Osteocyte (in vitro differentiated cells): ENCODE measurements at regions not wholly inside any gene's neighbourhood (a gene's known extent, or its start where the extent isn't known, plus 50 kb on each side); places are given as distances from the start of the nearest gene placed in this dataset.

ENCODE experiments used
- DNase-seq: peaks from one replicate; pipeline ENCODE4 v3.0.0; 2021; ENCODE audit warnings: mixed read lengths; ENCODE audit not compliant: unreplicated experiment; ENCODE audit errors: extremely low spot score
- H3K27ac Mint-ChIP-seq: one replicate; pipeline ENCODE4 v1.8.0; 2021; ENCODE audit warnings: mild to moderate bottlenecking, mixed read lengths; ENCODE audit not compliant: unreplicated experiment
- H3K27me3 Mint-ChIP-seq: one replicate; pipeline ENCODE4 v1.8.0; 2021; ENCODE audit warnings: mixed read lengths; ENCODE audit not compliant: unreplicated experiment
- H3K36me3 Mint-ChIP-seq: one replicate; pipeline ENCODE4 v1.8.0; 2021; ENCODE audit warnings: mixed read lengths; ENCODE audit not compliant: unreplicated experiment
- H3K4me1 Mint-ChIP-seq: one replicate; pipeline ENCODE4 v1.8.0; 2021; ENCODE audit warnings: mixed read lengths; ENCODE audit not compliant: unreplicated experiment
- H3K4me3 Mint-ChIP-seq: one replicate; pipeline ENCODE4 v1.8.0; 2021; ENCODE audit warnings: mild to moderate bottlenecking, moderate library complexity, mixed read lengths; ENCODE audit not compliant: unreplicated experiment
- H3K9me3 Mint-ChIP-seq: one replicate; pipeline ENCODE4 v1.8.0; 2021; ENCODE audit warnings: mixed read lengths; ENCODE audit not compliant: unreplicated experiment
- CTCF ChIP-seq: fragments of 200-600 bp; sonication (generic); IDR thresholded peaks from 2 replicates; pipeline ENCODE4 v1.5.0; 2021; ENCODE audit warnings: antibody characterized with exemption, mild to moderate bottlenecking, moderate library complexity

GRCh38 chr3:168860592-168860991, 764.9 kb upstream of the GOLIM4 start:
- no peaks in the 10 kb centered on the region for H3K27me3 Mint-ChIP-seq
- no peak overlapping the region for H3K27ac Mint-ChIP-seq
- TF ChIP-seq CTCF = no peak
- H3K4me3 Mint-ChIP-seq = no peak overlapping the region
- DNase-seq = no peak
- peaks cover 14% of the 10 kb centered on the region for H3K9me3 Mint-ChIP-seq
- H3K36me3 Mint-ChIP-seq = no peaks in the 10 kb centered on the region
- H3K4me1 Mint-ChIP-seq = no peaks in the 10 kb centered on the region

DNA sequence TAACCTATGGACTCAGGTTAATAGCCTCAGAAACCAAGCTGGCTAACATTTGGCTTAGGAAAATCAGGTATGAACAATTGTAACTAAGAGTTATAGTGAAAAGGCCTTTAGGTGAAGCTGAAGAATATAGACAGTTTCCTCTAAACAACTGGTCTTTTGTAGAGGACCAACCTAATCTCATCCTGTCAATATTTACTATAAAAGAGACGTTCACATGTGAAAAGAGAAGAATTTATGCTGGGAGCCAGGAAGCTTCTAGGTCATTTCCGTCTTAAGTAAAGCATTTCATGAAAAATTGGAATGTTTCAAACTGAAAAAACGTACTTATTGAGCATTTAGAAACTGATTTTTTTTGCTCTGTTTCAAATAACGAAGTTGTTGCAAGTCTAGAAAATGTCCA, 764.3 kb upstream of the GOLIM4 start:
- Mint-ChIP-seq H3K27ac (no peak overlapping the region), H3K36me3 (no peaks in the 10 kb centered on the region), H3K4me3 (no peak overlapping the region), H3K9me3 (peaks cover 18% of the 10 kb centered on the region), H3K4me1 (no peaks in the 10 kb centered on the region), H3K27me3 (no peaks in the 10 kb centered on the region)
- DNase-seq = no peak
- no peak for TF ChIP-seq CTCF

GRCh38 chr3:168859574-168859973, 763.9 kb upstream of the GOLIM4 start:
- peaks cover 18% of the 10 kb centered on the region for H3K9me3 Mint-ChIP-seq
- no peaks in the 10 kb centered on the region for H3K36me3 Mint-ChIP-seq
- no peak for TF ChIP-seq CTCF
- DNase-seq = no peak
- H3K27ac Mint-ChIP-seq = no peak overlapping the region
- H3K27me3 Mint-ChIP-seq = no peaks in the 10 kb centered on the region
- H3K4me1 Mint-ChIP-seq = no peaks in the 10 kb centered on the region
- H3K4me3 Mint-ChIP-seq = no peak overlapping the region

- H3K4me1 Mint-ChIP-seq = no peaks in the 10 kb centered on the region
- H3K27me3 Mint-ChIP-seq = no peaks in the 10 kb centered on the region
- no peaks in the 10 kb centered on the region for H3K36me3 Mint-ChIP-seq
- H3K27ac Mint-ChIP-seq = no peak overlapping the region
- TF ChIP-seq CTCF = no peak
- H3K9me3 Mint-ChIP-seq = peaks cover 18% of the 10 kb centered on the region
- DNase-seq = no peak
- no peak overlapping the region for H3K4me3 Mint-ChIP-seq
These were observed 763.4 kb upstream of the GOLIM4 start for GRCh38 chr3:168859143-168859542.

DNA sequence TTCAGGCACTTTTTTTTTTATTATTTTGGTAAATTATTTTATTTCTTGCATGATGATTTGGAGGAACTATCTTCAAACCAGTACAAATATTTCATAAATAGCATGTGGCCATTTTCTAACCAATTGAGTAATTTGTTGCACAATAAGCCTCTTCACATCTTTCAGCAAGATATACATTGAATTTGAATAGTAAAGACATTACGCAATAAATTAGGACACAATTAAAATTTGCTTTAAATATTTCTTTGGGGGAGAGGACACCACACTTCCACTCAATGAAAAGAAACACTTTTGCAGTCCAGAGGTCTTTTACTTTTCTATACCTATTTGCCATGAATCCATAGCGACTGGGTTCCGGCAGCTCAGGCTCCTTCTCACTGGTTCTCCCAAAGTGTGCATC, 762.6 kb upstream of the GOLIM4 start:
- Mint-ChIP-seq H3K36me3 (no peaks in the 10 kb centered on the region), H3K4me3 (no peak overlapping the region), H3K4me1 (no peaks in the 10 kb centered on the region), H3K27me3 (no peaks in the 10 kb centered on the region), H3K27ac (no peak overlapping the region), H3K9me3 (peaks cover 19% of the 10 kb centered on the region)
- DNase-seq = no peak
- TF ChIP-seq CTCF = no peak
